GM12873 (cell line): ENCODE measurements at regions not wholly inside any gene's neighbourhood (a gene's known extent, or its start where the extent isn't known, plus 50 kb on each side); places are given as distances from the start of the nearest gene placed in this dataset.

Source experiments
- CTCF ChIP-seq: IDR thresholded peaks from 2 replicates; pipeline ENCODE4 v1.5.1; 2012; ENCODE audit warnings: low read depth, mild to moderate bottlenecking, moderate library complexity, low read length, control low read depth; ENCODE audit not compliant: insufficient read depth; ENCODE audit errors: missing control alignments

- TF ChIP-seq CTCF: no peak
Observed at GRCh38 chr3:8348076-8348475, 153.5 kb upstream of the LMCD1 start.

GRCh38 chr3:8352475-8352874 is 149.1 kb upstream of the LMCD1 start:
- TF ChIP-seq CTCF: no peak

GRCh38 chr3:8353364-8353763 is 148.3 kb upstream of the LMCD1 start:
- TF ChIP-seq CTCF: no peak

DNA sequence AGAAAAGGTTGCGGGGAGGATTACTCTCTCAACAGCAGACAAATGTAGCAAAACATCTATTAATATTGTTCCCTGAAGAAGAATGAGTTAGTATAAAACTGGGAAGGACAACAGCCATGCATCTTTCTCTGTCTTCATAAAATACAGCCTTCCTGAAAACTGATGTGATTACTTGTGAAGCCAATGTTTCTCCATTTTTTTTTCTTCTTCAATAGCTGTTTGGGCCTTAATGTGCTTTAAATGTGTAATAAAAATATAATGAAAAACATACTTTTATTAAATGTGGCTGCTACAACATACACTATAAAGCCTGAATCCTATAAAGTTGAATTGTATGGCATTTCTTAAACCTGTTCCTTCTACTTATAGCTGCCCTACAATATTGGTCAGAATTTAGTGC is 146.3 kb upstream of the LMCD1 start:
- TF ChIP-seq CTCF: no peak

- no peak for TF ChIP-seq CTCF
Observed at GRCh38 chr3:8357859-8358258, 143.8 kb upstream of the LMCD1 start.

DNA sequence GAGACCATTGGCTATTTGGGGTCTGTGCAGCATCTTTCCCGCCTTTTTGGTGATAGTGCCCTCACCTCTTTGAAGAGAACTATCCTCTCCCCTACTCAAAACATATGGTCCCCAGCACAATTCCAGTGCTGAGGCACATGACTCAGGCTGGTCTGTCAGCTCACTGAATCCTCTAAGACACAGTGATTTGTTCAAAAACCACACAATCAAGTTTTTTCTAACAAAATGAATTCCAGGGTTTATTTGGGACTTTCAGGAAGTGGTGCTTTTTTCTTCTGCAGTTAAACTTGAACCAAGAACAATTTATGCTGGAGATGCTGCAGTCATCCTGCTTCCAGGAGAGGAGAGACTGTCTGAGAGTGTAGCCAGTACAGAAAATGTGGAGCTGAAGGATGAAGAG is 142.5 kb upstream of the LMCD1 start:
- TF ChIP-seq CTCF: no peak

DNA sequence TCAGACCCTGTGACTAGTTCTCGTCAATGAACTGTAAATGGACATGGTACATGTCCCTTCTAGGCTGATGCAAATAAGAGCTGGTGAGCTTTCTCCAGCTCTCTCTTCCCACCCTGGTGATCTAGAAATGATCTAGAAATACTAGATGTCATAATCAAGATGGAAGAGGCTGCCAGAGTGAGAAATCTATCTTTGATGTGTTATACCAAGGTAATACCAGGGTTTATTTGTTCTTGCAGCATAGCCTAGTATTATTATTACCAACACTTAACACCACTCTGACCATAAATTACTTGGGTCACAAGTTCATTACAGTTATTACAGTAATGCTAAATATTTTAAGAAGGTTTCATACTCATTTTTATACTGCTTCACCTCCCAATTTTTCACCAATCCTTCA is 138.4 kb upstream of the LMCD1 start:
- TF ChIP-seq CTCF: no peak

GRCh38 chr3:8365541-8365940 is 136.1 kb upstream of the LMCD1 start:
- TF ChIP-seq CTCF: no peak
